GM12878 (cell line): ENCODE measurements at regions not wholly inside any gene's neighbourhood (a gene's known extent, or its start where the extent isn't known, plus 50 kb on each side); places are given as distances from the start of the nearest gene placed in this dataset.

Experiments used
- ATAC-seq: fragments of 200-7000 bp; cut with Tn5 transposase; 3 replicates; pipeline ENCODE4 v1.9.1; 2020; ENCODE audit warnings: mild to moderate bottlenecking, moderate library complexity
- BruUV-seq: library from RNA; stranded (reverse); fragments of 400-500 nt; replicated peaks from 2 replicates; lab custom pipeline; 2021; lab: Mats Ljungman, UMichigan
- CTCF ChIA-PET: fragments of 300-600 bp; sonication (Branson Sonifier 250); formaldehyde crosslinking; extraction: SDS; loops from one replicate; lab custom pipeline; 2021; ENCODE audit warnings: inconsistent platforms; lab: Yijun Ruan, JAX
- POLR2A ChIA-PET: fragments of 350-600 bp; formaldehyde crosslinking; extraction: SDS; loops from one replicate; lab custom pipeline; 2021; ENCODE audit warnings: inconsistent platforms; lab: Charles Lee
- RAD21 ChIA-PET: fragments of 300-600 bp; sonication (Branson Sonifier 250); formaldehyde crosslinking; loops from one replicate; lab custom pipeline; 2023; ENCODE audit warnings: antibody characterized with exemption; ENCODE audit not compliant: unreplicated experiment; lab: Charles Lee
- SMC1A ChIA-PET: fragments of 300-600 bp; sonication (Branson Sonifier 250); formaldehyde crosslinking; loops from one replicate; lab custom pipeline; 2023; ENCODE audit not compliant: unreplicated experiment, uncharacterized antibody; lab: Charles Lee
- DNase-seq: peaks from one replicate; pipeline ENCODE4 v3.0.0-alpha.2; 2011; ENCODE audit warnings: low read depth, low spot score
- FAIRE-seq: peaks from 3 replicates; lab custom pipeline; 2011; peaks lifted over from hg19 to GRCh38; lab: Jason Lieb, UNC
- H2AFZ ChIP-seq: 2 replicates; pipeline ENCODE4 v1.6.0; 2011; ENCODE audit warnings: low read depth, low read length, control low read depth; ENCODE audit not compliant: control insufficient read depth
- H3K27ac ChIP-seq: 2 replicates; pipeline ENCODE4 v1.5.1; 2011; ENCODE audit warnings: control low read depth; ENCODE audit not compliant: control insufficient read depth, insufficient read depth
- H3K27me3 ChIP-seq, 2 experiments: replicated peaks in 1 of 2; 2 replicates each; pipeline versions ENCODE4 v1.6.0 to v1.6.1; 2011; ENCODE audit warnings: low read length in 1 of 2; ENCODE audit not compliant: control insufficient read depth in 2 of 2, insufficient read depth in 2 of 2
- H3K36me3 ChIP-seq, 2 experiments: 2 replicates each; pipeline ENCODE4 v1.5.1; 2011; ENCODE audit warnings: low read length in 1 of 2; ENCODE audit not compliant: control insufficient read depth in 2 of 2, insufficient read depth in 2 of 2
- H3K4me1 ChIP-seq: 2 replicates; pipeline ENCODE4 v1.6.1; 2011; ENCODE audit warnings: mild to moderate bottlenecking, low read length, moderate library complexity, mixed read lengths; ENCODE audit not compliant: control insufficient read depth, insufficient read depth
- H3K4me2 ChIP-seq: 2 replicates; pipeline ENCODE4 v1.6.0; 2011; ENCODE audit warnings: control low read depth; ENCODE audit not compliant: control insufficient read depth, insufficient read depth
- H3K4me3 ChIP-seq: fragments of 200-600 bp; sonication (generic); 2 replicates; pipeline ENCODE4 v1.5.1; 2016
- H3K79me2 ChIP-seq: 2 replicates; pipeline ENCODE4 v1.6.0; 2011; ENCODE audit warnings: low read length; ENCODE audit not compliant: control insufficient read depth, insufficient read depth
- H3K9ac ChIP-seq: 2 replicates; pipeline ENCODE4 v1.8.0; 2011; ENCODE audit warnings: low read length, control low read depth, mixed read lengths; ENCODE audit not compliant: control insufficient read depth, insufficient read depth
- H3K9me3 ChIP-seq: replicated peaks from 3 replicates; pipeline ENCODE4 v1.5.1; 2011; ENCODE audit warnings: mild to moderate bottlenecking, low read length; ENCODE audit not compliant: control insufficient read depth, insufficient read depth
- H4K20me1 ChIP-seq: 2 replicates; pipeline ENCODE4 v1.6.0; 2011; ENCODE audit not compliant: control insufficient read depth, insufficient read depth
- BACH1 ChIP-seq: fragments of 450-650 bp; IDR thresholded peaks from 2 replicates; pipeline ENCODE4 v1.6.1; 2017; ENCODE audit warnings: mild to moderate bottlenecking, borderline replicate concordance
- CHD1 ChIP-seq: IDR thresholded peaks from 2 replicates; pipeline ENCODE4 v1.6.1; 2012; ENCODE audit warnings: low read depth, low read length, improper control_type of control experiment
- KAT2A ChIP-seq: conservative IDR thresholded peaks from 2 replicates; pipeline ENCODE4 v1.6.1; 2011; ENCODE audit warnings: low read depth, low read length; ENCODE audit not compliant: control insufficient read depth
- MYB ChIP-seq: fragments of 150-350 bp; IDR thresholded peaks from 2 replicates; pipeline ENCODE4 v1.6.1; 2014; ENCODE audit warnings: mild to moderate bottlenecking, low read depth, low read length, borderline replicate concordance
- POLR2AphosphoS5 ChIP-seq: IDR thresholded peaks from 2 replicates; pipeline ENCODE4 v1.6.1; 2011; ENCODE audit warnings: mild to moderate bottlenecking, low read length, inconsistent platforms
- RCOR1 ChIP-seq: conservative IDR thresholded peaks from 2 replicates; pipeline ENCODE4 v1.6.1; 2012; ENCODE audit warnings: low read depth, low read length, improper control_type of control experiment
- SPI1 ChIP-seq: IDR thresholded peaks from 2 replicates; pipeline ENCODE4 v1.6.1; 2011; ENCODE audit warnings: low read depth, mild to moderate bottlenecking, low read length, moderate library complexity, borderline replicate concordance; ENCODE audit not compliant: insufficient read depth
- SRF ChIP-seq, 2 experiments: IDR thresholded peaks; 2 replicates each; pipeline ENCODE4 v1.6.1; 2011; ENCODE audit warnings: low read depth in 2 of 2, low read length in 2 of 2, mild to moderate bottlenecking in 1 of 2, moderate library complexity in 1 of 2
- SUPT20H ChIP-seq: IDR thresholded peaks from 2 replicates; pipeline ENCODE4 v1.6.1; 2011; ENCODE audit warnings: low read depth, mild to moderate bottlenecking, low read length, moderate library complexity, borderline replicate concordance; ENCODE audit not compliant: control insufficient read depth
- TCF7 ChIP-seq: IDR thresholded peaks from 2 replicates; pipeline ENCODE4 v1.6.1; 2014; ENCODE audit warnings: antibody characterized with exemption, borderline replicate concordance
- ZNF207 ChIP-seq: fragments of 450-650 bp; IDR thresholded peaks from 2 replicates; pipeline ENCODE4 v1.6.1; 2014; ENCODE audit warnings: antibody characterized with exemption, mild to moderate bottlenecking, borderline replicate concordance
- ZNF24 ChIP-seq: fragments of 450-650 bp; IDR thresholded peaks from 2 replicates; pipeline ENCODE4 v1.6.1; 2017; ENCODE audit warnings: antibody characterized with exemption, mild to moderate bottlenecking
- ZNF274 ChIP-seq: IDR thresholded peaks from one replicate; pipeline ENCODE4 v1.8.0; 2011; ENCODE audit not compliant: insufficient read length, insufficient read depth
- ZNF384 ChIP-seq: IDR thresholded peaks from 2 replicates; pipeline ENCODE4 v1.6.1; 2012; ENCODE audit warnings: low read depth, mild to moderate bottlenecking, low read length, improper control_type of control experiment, borderline replicate concordance
- WGBS: methylation state at CpG from one replicate; pipeline ENCODE4 v1.1.6; 2016; ENCODE audit warnings: low lambda C conversion rate; ENCODE audit not compliant: insufficient replicate concordance, insufficient coverage; ENCODE audit errors: missing lambda C conversion rate; 5-methylcytosine and 5-hydroxymethylcytosine counted together
- in situ Hi-C: fragments of 300-500 bp; cut with MboI; formaldehyde crosslinking; loops from 9 replicates; pipeline ENCODE4 v1.14.3; 2018; ENCODE audit warnings: mixed read lengths
- intact Hi-C: fragments of 100-400 bp; cut with micrococcal nuclease; formaldehyde crosslinking; loops from one replicate; pipeline ENCODE4 v1.14.2; 2022; ENCODE audit not compliant: unreplicated experiment
- TF ChIP-seq, protein P1 (sequence below): fragments of 450-650 bp; formaldehyde crosslinking; IDR thresholded peaks from 2 replicates; pipeline ENCODE4 v1.5.0; 2022; ENCODE audit warnings: mild to moderate bottlenecking, missing genetic modification characterization

DNA sequence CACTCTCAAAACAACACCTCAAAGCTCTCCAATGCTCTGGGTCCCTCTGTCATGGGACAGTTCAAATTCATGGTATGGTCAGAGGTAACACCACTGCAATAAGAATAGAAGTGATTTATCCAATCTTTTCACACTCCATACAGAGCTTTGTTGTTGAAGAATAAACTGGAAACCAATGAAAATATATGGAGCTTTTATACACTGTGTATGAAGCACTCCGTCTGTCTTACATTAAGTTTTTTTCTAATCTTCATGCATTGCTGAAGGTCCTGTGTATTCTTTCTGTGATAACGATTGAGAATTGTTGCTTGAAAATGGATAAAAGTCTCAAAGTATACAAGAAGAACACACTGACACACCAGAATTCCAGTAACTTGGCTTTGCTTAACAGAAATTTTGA lies 603.7 kb upstream of the LUZP2 start:
- no peaks in the 10 kb centered on the region for H3K27me3 ChIP-seq
- no peak for FAIRE-seq
- no peak overlapping the region for H3K4me3 ChIP-seq
- no peaks in the 10 kb centered on the region for H3K9me3 ChIP-seq
- H3K4me1 ChIP-seq = no peaks in the 10 kb centered on the region
- TF ChIP-seq ZNF384 = no peak
- no peak for TF ChIP-seq CHD1
- no peak for TF ChIP-seq SUPT20H
- no peak for TF ChIP-seq BACH1
- TF ChIP-seq, all 136 proteins: peak for 0
- Histone ChIP-seq H2AFZ (no peak overlapping the region), H3K36me3 (no peaks in the 10 kb centered on the region), H3K9ac (no peak overlapping the region), H3K79me2 (no peaks in the 10 kb centered on the region), H3K4me2 (no peak overlapping the region), H4K20me1 (no peaks in the 10 kb centered on the region), H3K27ac (no peak overlapping the region)
- DNase-seq = no peak
- no TSS peak for BruUV-seq
- ChIA-PET CTCF (no interaction called here), POLR2A (no interaction called here), RAD21 (no interaction called here), SMC1A (no interaction called here)
- intact Hi-C loops (no loop called here), in situ Hi-C loops (no loop called here)
- no peak for ATAC-seq
- WGBS = 41% methylated on average over 2 of the region's 2 CpGs

DNA sequence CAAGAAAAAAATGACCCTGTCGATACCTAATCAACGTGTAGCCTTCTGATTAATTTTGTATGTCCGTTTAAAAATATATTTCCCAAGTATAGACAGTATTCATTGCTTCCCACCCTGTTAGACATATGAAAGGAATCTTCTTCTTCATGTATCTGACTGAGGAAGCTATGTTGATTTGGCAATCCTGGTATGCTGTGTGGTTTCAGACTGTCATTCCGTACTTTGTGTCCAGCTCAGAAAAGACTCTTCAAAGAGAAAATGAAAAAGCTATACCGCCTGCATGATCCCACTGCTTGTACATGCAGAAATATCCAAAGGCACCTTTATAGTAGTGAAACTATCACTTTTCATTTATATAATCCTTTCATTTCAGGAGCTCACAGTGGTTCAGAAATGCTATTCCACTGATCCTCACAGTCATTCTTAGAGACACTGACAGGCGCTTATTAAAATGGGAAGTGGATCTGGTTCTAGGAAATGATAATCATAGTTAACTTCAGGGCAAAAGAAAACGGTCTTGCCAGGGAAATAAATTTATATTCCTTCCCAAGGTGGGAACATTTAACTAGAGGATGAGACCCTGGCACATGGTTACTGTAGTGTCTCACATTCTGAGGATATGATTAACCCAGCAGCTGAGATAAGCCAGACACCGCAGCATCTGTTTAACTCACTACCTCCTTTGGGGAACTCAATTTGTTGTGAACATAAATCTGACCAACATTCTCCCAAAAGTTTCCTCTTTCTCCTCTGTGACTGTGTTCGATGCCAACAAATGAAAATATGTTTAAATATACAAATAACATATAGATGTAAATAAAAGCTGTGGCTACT lies 599.2 kb upstream of the LUZP2 start:
- no peak for ATAC-seq
- H3K79me2 ChIP-seq = no peaks in the 10 kb centered on the region
- TF ChIP-seq ZNF274 (no peak), MYB (no peak), RCOR1 (no peak), TCF7 (no peak), BACH1 (no peak), SPI1 (no peak), POLR2AphosphoS5 (no peak), KAT2A (no peak), ZNF24 (no peak), ZNF207 (no peak), SRF (IDR thresholded peaks at IDR 0.05; ENCODE audit: low read depth in 2 of 2, low read length in 2 of 2) (no peak)
- TF ChIP-seq, protein P1, sequence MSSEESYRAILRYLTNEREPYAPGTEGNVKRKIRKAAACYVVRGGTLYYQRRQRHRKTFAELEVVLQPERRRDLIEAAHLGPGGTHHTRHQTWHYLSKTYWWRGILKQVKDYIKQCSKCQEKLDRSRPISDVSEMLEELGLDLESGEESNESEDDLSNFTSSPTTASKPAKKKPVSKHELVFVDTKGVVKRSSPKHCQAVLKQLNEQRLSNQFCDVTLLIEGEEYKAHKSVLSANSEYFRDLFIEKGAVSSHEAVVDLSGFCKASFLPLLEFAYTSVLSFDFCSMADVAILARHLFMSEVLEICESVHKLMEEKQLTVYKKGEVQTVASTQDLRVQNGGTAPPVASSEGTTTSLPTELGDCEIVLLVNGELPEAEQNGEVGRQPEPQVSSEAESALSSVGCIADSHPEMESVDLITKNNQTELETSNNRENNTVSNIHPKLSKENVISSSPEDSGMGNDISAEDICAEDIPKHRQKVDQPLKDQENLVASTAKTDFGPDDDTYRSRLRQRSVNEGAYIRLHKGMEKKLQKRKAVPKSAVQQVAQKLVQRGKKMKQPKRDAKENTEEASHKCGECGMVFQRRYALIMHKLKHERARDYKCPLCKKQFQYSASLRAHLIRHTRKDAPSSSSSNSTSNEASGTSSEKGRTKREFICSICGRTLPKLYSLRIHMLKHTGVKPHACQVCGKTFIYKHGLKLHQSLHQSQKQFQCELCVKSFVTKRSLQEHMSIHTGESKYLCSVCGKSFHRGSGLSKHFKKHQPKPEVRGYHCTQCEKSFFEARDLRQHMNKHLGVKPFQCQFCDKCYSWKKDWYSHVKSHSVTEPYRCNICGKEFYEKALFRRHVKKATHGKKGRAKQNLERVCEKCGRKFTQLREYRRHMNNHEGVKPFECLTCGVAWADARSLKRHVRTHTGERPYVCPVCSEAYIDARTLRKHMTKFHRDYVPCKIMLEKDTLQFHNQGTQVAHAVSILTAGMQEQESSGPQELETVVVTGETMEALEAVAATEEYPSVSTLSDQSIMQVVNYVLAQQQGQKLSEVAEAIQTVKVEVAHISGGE = no peak

More for the DNA sequence above, 599.2 kb upstream of the LUZP2 start:
- H3K36me3 ChIP-seq = no peaks in the 10 kb centered on the region
- no TSS peak for BruUV-seq
- RAD21 ChIA-PET = no interaction called here
- no peak overlapping the region for H3K27ac ChIP-seq
- H4K20me1 ChIP-seq = no peaks in the 10 kb centered on the region
- no peak overlapping the region for H3K9ac ChIP-seq
- H3K4me2 ChIP-seq = no peak overlapping the region
- intact Hi-C loops = no loop called here
- in situ Hi-C loops = no loop called here
- no peaks in the 10 kb centered on the region for H3K27me3 ChIP-seq
- no peak overlapping the region for H3K4me3 ChIP-seq
- SMC1A ChIA-PET = no interaction called here
- CTCF ChIA-PET = no interaction called here
- H3K9me3 ChIP-seq = no peaks in the 10 kb centered on the region
- 23% methylated on average over 9 of the region's 9 CpGs for WGBS
- POLR2A ChIA-PET = no interaction called here
- no peak for FAIRE-seq
- no peaks in the 10 kb centered on the region for H3K4me1 ChIP-seq
- DNase-seq = no peak
- H2AFZ ChIP-seq = no peak overlapping the region
